Keratinocyte (primary cell): ENCODE measurements at regions not wholly inside any gene's neighbourhood (a gene's known extent, or its start where the extent isn't known, plus 50 kb on each side); places are given as distances from the start of the nearest gene placed in this dataset.

Source experiments
- DNase-seq: peaks from one replicate; pipeline ENCODE4 v3.0.0-alpha.2; 2011; ENCODE audit warnings: low read depth, missing footprints, low spot score
- FAIRE-seq: peaks from 2 replicates; lab custom pipeline; 2011; peaks lifted over from hg19 to GRCh38; lab: Jason Lieb, UNC
- H2AFZ ChIP-seq: 2 replicates; pipeline ENCODE4 v1.6.0; 2012; ENCODE audit warnings: low read length, control low read depth, inconsistent platforms; ENCODE audit not compliant: control insufficient read depth
- H3K27ac ChIP-seq: 2 replicates; pipeline ENCODE4 v1.5.1; 2011; ENCODE audit warnings: low read length; ENCODE audit not compliant: control insufficient read depth, insufficient read depth
- H3K27me3 ChIP-seq: 3 replicates; pipeline ENCODE4 v1.6.0; 2011; ENCODE audit warnings: low read length; ENCODE audit not compliant: control insufficient read depth, insufficient read depth; ENCODE audit errors: extremely low read depth
- H3K36me3 ChIP-seq, 2 experiments: 2 replicates in 1 of 2; 3 replicates in 1 of 2; pipeline ENCODE4 v1.5.1; 2011; ENCODE audit warnings: low read length in 2 of 2, mild to moderate bottlenecking in 1 of 2; ENCODE audit not compliant: control insufficient read depth in 2 of 2, insufficient read depth in 2 of 2; ENCODE audit errors: extremely low read depth in 1 of 2
- H3K4me1 ChIP-seq: 3 replicates; pipeline ENCODE4 v1.5.1; 2011; ENCODE audit warnings: low read length; ENCODE audit not compliant: control insufficient read depth, insufficient read depth; ENCODE audit errors: extremely low read depth
- H3K4me2 ChIP-seq: 3 replicates; pipeline ENCODE4 v1.6.0; 2011; ENCODE audit warnings: low read depth, low read length; ENCODE audit not compliant: control insufficient read depth, insufficient read depth; ENCODE audit errors: extremely low read depth
- H3K4me3 ChIP-seq, 3 experiments: fragments of 200-600 bp in 1 of 3; sonication (generic) in 1 of 3; 2 replicates in 2 of 3; 3 replicates in 1 of 3; pipeline ENCODE4 v1.5.1; 2011 to 2016; ENCODE audit warnings: low read length in 3 of 3, mild to moderate bottlenecking in 3 of 3, control low read depth in 2 of 3, inconsistent platforms in 1 of 3, low read depth in 1 of 3, mixed read lengths in 1 of 3, mixed run types in 1 of 3, moderate library complexity in 1 of 3; ENCODE audit not compliant: control insufficient read depth in 2 of 3, insufficient read depth in 2 of 3; ENCODE audit errors: extremely low read depth in 1 of 3
- H3K79me2 ChIP-seq: 2 replicates; pipeline ENCODE4 v1.6.0; 2012; ENCODE audit warnings: low read length; ENCODE audit not compliant: control insufficient read depth, insufficient read depth
- H3K9ac ChIP-seq: 3 replicates; pipeline ENCODE4 v1.6.0; 2011; ENCODE audit warnings: low read length; ENCODE audit not compliant: control insufficient read depth, insufficient read depth; ENCODE audit errors: extremely low read depth
- H3K9me1 ChIP-seq: 3 replicates; pipeline ENCODE4 v1.6.0; 2011; ENCODE audit warnings: low read length; ENCODE audit not compliant: control insufficient read depth, insufficient read depth; ENCODE audit errors: extremely low read depth
- H3K9me3 ChIP-seq: 2 replicates; pipeline ENCODE4 v1.5.1; 2012; ENCODE audit warnings: low read depth, low read length; ENCODE audit not compliant: control insufficient read depth
- H4K20me1 ChIP-seq: 3 replicates; pipeline ENCODE4 v1.6.0; 2011; ENCODE audit warnings: low read length; ENCODE audit not compliant: control insufficient read depth, insufficient read depth; ENCODE audit errors: extremely low read depth
- CTCF ChIP-seq, 3 experiments: IDR thresholded peaks in 1 of 3; conservative IDR thresholded peaks in 1 of 3; optimal IDR thresholded peaks in 1 of 3; 2 replicates in 2 of 3; 3 replicates in 1 of 3; pipeline versions ENCODE3 to v1.5.1; 2011; ENCODE audit warnings: low read length in 3 of 3, mild to moderate bottlenecking in 3 of 3, moderate library complexity in 2 of 3, control low read depth in 1 of 3, inconsistent platforms in 1 of 3; ENCODE audit not compliant: insufficient read depth in 2 of 3; ENCODE audit errors: extremely low read depth in 1 of 3
- EZH2 ChIP-seq: IDR thresholded peaks from one replicate; pipeline ENCODE4 v1.6.1; 2012; ENCODE audit warnings: inconsistent platforms, mild to moderate bottlenecking, low read length, moderate library complexity
- dilution Hi-C: fragments of 300-500 bp; cut with MboI; formaldehyde crosslinking; loops from one replicate; pipeline ENCODE4 v1.7.0; 2020; ENCODE audit warnings: low sequenced_read_pairs; ENCODE audit not compliant: extremely low pct_ligation_motif_present

- H3K79me2 ChIP-seq: no peaks in the 10 kb centered on the region
- H3K9me3 ChIP-seq: no peaks in the 10 kb centered on the region
- H3K36me3 ChIP-seq: no peaks in the 10 kb centered on the region
- DNase-seq: no peak
- H3K4me3 ChIP-seq: no peak overlapping the region
- TF ChIP-seq CTCF (optimal IDR thresholded peaks at IDR 0.05 in 1 of 3, IDR thresholded peaks at IDR 0.05 in 1 of 3, conservative IDR thresholded peaks at IDR 0.05 in 1 of 3; ENCODE audit: extremely low read depth in 1 of 3, insufficient read depth in 2 of 3, low read length in 3 of 3): no peak
- no peak for TF ChIP-seq EZH2
- no peak for FAIRE-seq
- dilution Hi-C loops: no loop called here
- H3K27ac ChIP-seq: no peak overlapping the region
- H3K9me1 ChIP-seq: no peaks in the 10 kb centered on the region
- H3K27me3 ChIP-seq: no peaks in the 10 kb centered on the region
- H4K20me1 ChIP-seq: no peaks in the 10 kb centered on the region
- H3K4me1 ChIP-seq: no peaks in the 10 kb centered on the region
- no peak overlapping the region for H2AFZ ChIP-seq
- no peak overlapping the region for H3K9ac ChIP-seq
- no peak overlapping the region for H3K4me2 ChIP-seq
Observed at GRCh38 chr15:93141371-93141794, 52.4 kb upstream of the RGMA start.

GRCh38 chr15:93139436-93139835, 50.4 kb upstream of the RGMA start:
- dilution Hi-C loops: no loop called here
- no peaks in the 10 kb centered on the region for H3K9me3 ChIP-seq
- no peak overlapping the region for H3K4me3 ChIP-seq
- DNase-seq: no peak
- FAIRE-seq: no peak
- no peak overlapping the region for H3K9ac ChIP-seq
- H3K9me1 ChIP-seq: no peaks in the 10 kb centered on the region
- no peaks in the 10 kb centered on the region for H3K4me1 ChIP-seq
- H3K79me2 ChIP-seq: no peaks in the 10 kb centered on the region
- H4K20me1 ChIP-seq: no peaks in the 10 kb centered on the region
- H2AFZ ChIP-seq: no peak overlapping the region
- H3K27ac ChIP-seq: no peak overlapping the region
- no peak overlapping the region for H3K4me2 ChIP-seq
- H3K36me3 ChIP-seq: no peaks in the 10 kb centered on the region
- H3K27me3 ChIP-seq: no peaks in the 10 kb centered on the region
- TF ChIP-seq EZH2 (no peak), CTCF (optimal IDR thresholded peaks at IDR 0.05 in 1 of 3, IDR thresholded peaks at IDR 0.05 in 1 of 3, conservative IDR thresholded peaks at IDR 0.05 in 1 of 3; ENCODE audit: extremely low read depth in 1 of 3, insufficient read depth in 2 of 3, low read length in 3 of 3) (no peak)
